HEK293T (cell line): ENCODE measurements at regions not wholly inside any gene's neighbourhood (a gene's known extent, or its start where the extent isn't known, plus 50 kb on each side); places are given as distances from the start of the nearest gene placed in this dataset.

Experiments
- CTCF ChIA-PET: fragments of 350-600 bp; formaldehyde crosslinking; extraction: SDS; loops from one replicate; lab custom pipeline; 2021; ENCODE audit warnings: antibody characterized with exemption, inconsistent platforms; lab: Yijun Ruan, JAX
- POLR2A ChIA-PET: fragments of 350-600 bp; formaldehyde crosslinking; extraction: SDS; loops from one replicate; lab custom pipeline; 2020; ENCODE audit warnings: antibody characterized with exemption, inconsistent platforms; lab: Yijun Ruan, JAX
- DNase-seq: peaks from one replicate; pipeline ENCODE4 v3.0.0; 2012; ENCODE audit warnings: mixed read lengths; ENCODE audit errors: extremely low spot score
- ARNT ChIP-seq: fragments of 450-650 bp; IDR thresholded peaks from 2 replicates; pipeline ENCODE4 v1.6.1; 2017; ENCODE audit warnings: mild to moderate bottlenecking
- BHLHE40 ChIP-seq: fragments of 450-650 bp; IDR thresholded peaks from 2 replicates; pipeline ENCODE4 v1.6.1; 2016; ENCODE audit warnings: mild to moderate bottlenecking, moderate library complexity, borderline replicate concordance
- CTBP1 ChIP-seq: fragments of 450-650 bp; IDR thresholded peaks from 2 replicates; pipeline ENCODE4 v1.6.1; 2016; ENCODE audit warnings: borderline replicate concordance
- ELF4 ChIP-seq: fragments of 450-650 bp; IDR thresholded peaks from 2 replicates; pipeline ENCODE4 v1.6.1; 2017; ENCODE audit warnings: antibody characterized with exemption
- FOXA1 ChIP-seq: fragments of 450-650 bp; IDR thresholded peaks from 2 replicates; pipeline ENCODE4 v1.6.1; 2016; ENCODE audit warnings: mild to moderate bottlenecking
- FOXK2 ChIP-seq: fragments of 450-650 bp; IDR thresholded peaks from 2 replicates; pipeline ENCODE4 v1.6.1; 2016; ENCODE audit warnings: mild to moderate bottlenecking
- FOXM1 ChIP-seq: fragments of 450-650 bp; IDR thresholded peaks from 2 replicates; pipeline ENCODE4 v1.6.1; 2017; ENCODE audit warnings: mild to moderate bottlenecking, borderline replicate concordance
- HDGF ChIP-seq: fragments of 450-650 bp; IDR thresholded peaks from 2 replicates; pipeline ENCODE4 v1.6.1; 2017; ENCODE audit warnings: antibody characterized with exemption, borderline replicate concordance
- L3MBTL2 ChIP-seq: fragments of 450-650 bp; conservative IDR thresholded peaks from 2 replicates; pipeline ENCODE4 v1.6.1; 2016; ENCODE audit warnings: mild to moderate bottlenecking
- LEF1 ChIP-seq: fragments of 450-650 bp; IDR thresholded peaks from 2 replicates; pipeline ENCODE4 v1.6.1; 2017; ENCODE audit warnings: mild to moderate bottlenecking, borderline replicate concordance
- NFRKB ChIP-seq: fragments of 450-650 bp; IDR thresholded peaks from 2 replicates; pipeline ENCODE4 v1.6.1; 2016; ENCODE audit warnings: mild to moderate bottlenecking, moderate library complexity
- SP1 ChIP-seq: fragments of 450-650 bp; IDR thresholded peaks from 2 replicates; pipeline ENCODE4 v1.6.1; 2017
- SUZ12 ChIP-seq: fragments of 450-650 bp; IDR thresholded peaks from 2 replicates; pipeline ENCODE4 v1.6.1; 2016; ENCODE audit warnings: mild to moderate bottlenecking
- TARDBP ChIP-seq: fragments of 450-650 bp; IDR thresholded peaks from 2 replicates; pipeline ENCODE4 v1.6.1; 2016
- ZNF384 ChIP-seq: fragments of 450-650 bp; IDR thresholded peaks from 2 replicates; pipeline ENCODE4 v1.6.1; 2016
- TF ChIP-seq, protein P1 (sequence below): fragments of 450-650 bp; IDR thresholded peaks from 2 replicates; pipeline ENCODE4 v1.6.1; 2016

DNA sequence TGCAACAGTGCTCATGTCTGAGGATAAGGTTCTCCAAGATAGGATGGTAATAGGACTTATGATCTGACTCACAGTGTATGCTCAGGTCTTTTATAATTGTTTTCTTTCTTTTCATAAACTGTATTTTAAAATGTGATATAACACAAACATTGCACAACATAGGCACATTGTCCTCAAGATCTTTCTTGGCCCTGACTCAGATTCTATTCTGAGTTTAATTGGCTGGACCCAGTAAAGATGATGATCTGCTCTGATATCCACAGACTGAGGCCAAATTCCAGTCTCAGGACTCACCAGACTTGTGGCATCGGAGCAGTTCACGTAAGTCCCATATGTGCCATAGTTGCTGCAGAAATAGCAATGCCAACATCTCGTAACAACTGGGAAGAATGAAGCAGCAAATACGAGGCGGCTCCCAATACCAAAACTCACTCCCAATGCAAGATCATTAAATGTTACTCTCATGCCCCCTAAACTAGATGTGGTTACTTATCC, 448.9 kb upstream of the SLC14A2 start:
- TF ChIP-seq CTBP1 (no peak), FOXM1 (no peak), L3MBTL2 (no peak), HDGF (no peak), TARDBP (no peak), FOXK2 (no peak), ARNT (no peak), LEF1 (no peak), BHLHE40 (no peak), SP1 (no peak), ZNF384 (no peak), SUZ12 (no peak), FOXA1 (no peak), ELF4 (no peak), NFRKB (no peak)
- TF ChIP-seq, protein P1, sequence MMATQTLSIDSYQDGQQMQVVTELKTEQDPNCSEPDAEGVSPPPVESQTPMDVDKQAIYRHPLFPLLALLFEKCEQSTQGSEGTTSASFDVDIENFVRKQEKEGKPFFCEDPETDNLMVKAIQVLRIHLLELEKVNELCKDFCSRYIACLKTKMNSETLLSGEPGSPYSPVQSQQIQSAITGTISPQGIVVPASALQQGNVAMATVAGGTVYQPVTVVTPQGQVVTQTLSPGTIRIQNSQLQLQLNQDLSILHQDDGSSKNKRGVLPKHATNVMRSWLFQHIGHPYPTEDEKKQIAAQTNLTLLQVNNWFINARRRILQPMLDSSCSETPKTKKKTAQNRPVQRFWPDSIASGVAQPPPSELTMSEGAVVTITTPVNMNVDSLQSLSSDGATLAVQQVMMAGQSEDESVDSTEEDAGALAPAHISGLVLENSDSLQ: no peak
- DNase-seq: no peak
- CTCF ChIA-PET: no interaction called here
- POLR2A ChIA-PET: no interaction called here

DNA sequence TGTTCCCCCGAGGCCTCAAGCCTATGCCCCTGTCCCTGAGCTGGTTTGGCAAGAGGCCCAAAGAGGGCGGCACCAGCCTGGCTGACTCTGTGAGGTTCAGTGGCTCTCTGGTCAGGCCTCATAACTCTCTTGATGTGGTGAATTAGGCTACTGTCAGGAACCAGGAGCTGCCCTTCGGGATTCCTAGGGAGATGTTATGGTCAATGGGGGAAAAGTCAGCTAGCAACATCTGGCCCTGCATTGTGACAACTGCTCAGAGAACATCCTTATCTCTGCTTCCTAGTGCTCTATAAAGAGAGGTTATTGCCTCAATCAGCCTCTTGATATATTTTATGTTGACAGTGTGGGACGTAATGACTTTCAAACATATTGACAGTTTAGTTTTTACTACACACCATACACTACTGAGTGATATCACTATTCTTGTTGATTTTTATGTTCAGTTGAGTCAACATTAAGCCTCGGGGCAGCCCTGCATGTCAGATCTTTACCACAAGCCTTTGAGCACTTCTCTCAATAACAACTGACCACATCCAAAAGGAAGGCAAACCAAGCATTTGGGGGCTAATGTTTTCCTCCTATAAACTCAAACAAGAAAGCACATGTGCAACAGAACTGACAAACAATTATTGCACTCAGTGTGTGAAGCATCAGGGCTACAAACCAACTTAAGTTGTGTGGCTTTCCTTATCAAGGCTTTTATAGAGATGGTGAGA, 448.3 kb upstream of the SLC14A2 start:
- TF ChIP-seq L3MBTL2 (no peak), SUZ12 (no peak), FOXM1 (no peak), CTBP1 (no peak), SP1 (no peak), BHLHE40 (no peak), LEF1 (no peak)
- ChIA-PET POLR2A (no interaction called here), CTCF (no interaction called here)
- no peak for DNase-seq

DNA sequence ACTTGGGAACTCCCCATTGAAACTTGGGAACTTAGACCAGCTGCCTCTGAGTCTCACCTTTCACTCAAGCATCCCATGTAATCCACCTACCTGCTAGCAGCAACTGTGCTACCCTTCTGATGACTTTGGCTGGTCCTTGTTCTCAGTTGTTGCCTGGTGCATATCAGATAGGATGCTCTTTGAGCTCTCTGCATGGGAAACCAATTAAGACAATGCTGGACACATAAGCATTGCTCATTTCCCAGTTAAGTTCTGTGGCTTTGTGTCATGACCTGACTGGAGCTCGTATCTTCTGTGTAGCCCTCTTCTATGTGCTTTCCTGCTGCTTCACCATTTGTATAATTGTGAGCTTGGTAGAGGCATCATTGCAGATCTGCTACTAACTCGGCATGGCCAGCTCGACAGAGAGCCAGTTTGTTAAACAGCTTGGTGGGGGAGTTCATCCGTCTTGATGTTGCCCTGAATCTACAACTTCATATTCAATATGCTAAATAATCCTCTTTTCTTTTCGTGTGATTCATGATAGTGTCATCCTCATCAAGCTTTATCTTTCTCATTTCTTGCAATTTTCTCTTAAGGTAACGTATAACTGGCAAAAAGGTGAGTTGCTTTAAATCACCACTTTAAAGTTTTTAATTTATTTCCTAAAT, 447.5 kb upstream of the SLC14A2 start:
- ChIA-PET POLR2A (no interaction called here), CTCF (no interaction called here)
- no peak for TF ChIP-seq LEF1
- no peak for TF ChIP-seq L3MBTL2
- no peak for DNase-seq

DNA sequence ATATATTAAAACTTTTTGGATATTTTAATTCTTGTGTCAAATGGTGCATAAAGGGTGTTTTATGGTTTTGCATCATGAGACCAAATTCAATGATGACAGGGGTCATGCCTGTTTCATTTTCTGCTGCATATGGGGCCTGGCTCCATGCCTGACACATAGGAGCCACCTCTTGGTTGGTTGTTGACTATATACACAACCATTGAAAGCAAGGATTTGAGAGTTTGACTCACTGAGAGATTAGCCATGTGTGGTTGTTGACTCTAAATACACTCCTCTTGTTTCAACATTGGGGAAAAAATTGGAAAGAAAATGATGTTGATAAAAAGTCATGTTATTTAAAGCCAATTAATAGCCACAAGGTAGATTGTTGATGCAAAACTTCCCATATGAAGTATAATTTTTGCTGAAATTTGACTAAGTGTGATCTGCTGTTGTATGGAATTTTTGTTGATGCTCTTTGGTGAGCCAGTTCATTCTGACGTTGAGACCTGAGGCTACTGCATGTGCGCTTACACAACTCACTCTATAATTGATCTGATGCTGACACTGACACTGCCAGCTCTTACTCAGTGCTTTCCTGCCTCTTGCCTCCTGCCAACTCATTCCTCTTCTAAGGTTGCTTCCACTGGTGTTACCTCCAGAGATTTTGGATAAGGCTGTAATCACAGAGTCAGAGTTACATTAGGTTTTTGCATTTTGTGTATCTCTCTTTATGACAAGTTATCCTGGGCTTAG, 446.2 kb upstream of the SLC14A2 start:
- POLR2A ChIA-PET: no interaction called here

DNA sequence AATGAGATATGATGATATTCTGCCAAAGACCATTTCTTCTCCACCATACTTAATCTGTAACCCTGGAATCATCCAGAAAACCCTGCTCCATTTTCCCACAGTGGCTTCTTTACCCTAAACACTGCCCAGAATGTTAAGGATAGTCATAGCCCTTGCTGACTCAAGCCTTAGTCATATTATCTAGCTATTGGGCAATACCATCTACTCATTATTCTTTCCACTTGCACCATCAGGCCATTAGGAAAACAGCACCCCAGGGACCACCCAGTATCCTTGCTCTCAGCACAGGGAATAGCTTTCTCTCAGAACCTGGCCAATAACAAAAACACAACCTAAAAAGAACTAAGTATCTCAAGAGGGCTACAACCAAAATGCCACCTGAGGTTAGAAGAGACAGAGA, 445.7 kb upstream of the SLC14A2 start:
- no peak for TF ChIP-seq LEF1
- DNase-seq: no peak
- CTCF ChIA-PET: no interaction called here
- POLR2A ChIA-PET: no interaction called here

More for the DNA sequence above, 446.2 kb upstream of the SLC14A2 start:
- DNase-seq: no peak
- TF ChIP-seq ZNF384 (no peak), SUZ12 (no peak), HDGF (no peak), ELF4 (no peak), TARDBP (no peak), L3MBTL2 (no peak), NFRKB (no peak), FOXA1 (no peak), BHLHE40 (no peak), FOXM1 (no peak), FOXK2 (no peak), CTBP1 (no peak), SP1 (no peak), ARNT (no peak), LEF1 (no peak)
- TF ChIP-seq, protein P1: no peak
- CTCF ChIA-PET: no interaction called here

DNA sequence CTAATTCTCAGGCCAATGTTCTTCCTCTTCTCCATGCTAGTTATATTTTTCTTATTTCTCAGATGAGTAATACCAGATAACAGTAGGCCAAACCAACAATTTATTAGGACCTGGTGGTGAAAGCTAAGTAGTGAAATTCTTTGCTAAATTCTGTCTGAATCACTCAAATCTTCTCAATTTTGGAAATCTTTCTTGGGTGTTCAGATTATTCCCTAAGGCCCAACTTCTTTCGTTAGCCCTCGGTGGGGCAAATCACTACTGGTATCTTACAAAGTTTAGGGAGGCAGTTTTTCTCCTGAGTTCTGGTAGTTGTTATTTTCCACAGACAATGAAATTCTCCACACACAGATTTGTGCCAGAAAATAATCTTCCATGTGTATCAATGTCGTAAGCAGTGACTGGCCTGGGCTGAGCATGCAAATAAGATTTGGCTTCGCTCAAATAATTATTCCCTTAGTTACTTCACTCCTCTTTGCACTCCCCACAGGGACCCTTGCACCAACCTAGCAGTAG, 443.5 kb upstream of the SLC14A2 start:
- CTCF ChIA-PET: no interaction called here
- POLR2A ChIA-PET: no interaction called here
- no peak for DNase-seq
- TF ChIP-seq HDGF: no peak
- no peak for TF ChIP-seq SP1
- TF ChIP-seq FOXK2: no peak
- no peak for TF ChIP-seq TARDBP
- TF ChIP-seq SUZ12: no peak
- no peak for TF ChIP-seq ARNT

DNA sequence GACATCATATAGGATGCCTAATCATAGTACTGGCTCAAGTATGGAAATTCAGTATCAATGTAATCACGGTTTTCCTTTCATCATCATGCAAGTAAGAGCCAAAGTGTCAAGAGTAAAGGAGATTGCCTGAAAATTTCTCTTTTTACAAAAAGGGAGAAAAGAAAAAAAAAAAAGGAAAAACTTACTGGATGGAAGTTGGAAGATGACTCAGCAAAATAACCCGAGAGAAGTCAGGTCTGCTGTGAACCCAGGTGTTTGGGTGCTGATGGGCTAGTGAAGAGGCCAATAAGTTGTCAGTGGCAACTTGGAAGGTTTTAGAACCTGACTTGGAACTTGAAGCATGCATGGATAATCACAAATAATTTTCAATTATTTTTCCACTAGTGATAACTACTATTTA, 441.9 kb upstream of the SLC14A2 start:
- ChIA-PET POLR2A (no interaction called here), CTCF (no interaction called here)
- no peak for TF ChIP-seq SP1
- TF ChIP-seq, protein P1: no peak
- no peak for DNase-seq
